ENCODE measurements at regions not wholly inside any gene's neighbourhood (a gene's known extent, or its start where the extent isn't known, plus 50 kb on each side); places are given as distances from the start of the nearest gene placed in this dataset.

DNA sequence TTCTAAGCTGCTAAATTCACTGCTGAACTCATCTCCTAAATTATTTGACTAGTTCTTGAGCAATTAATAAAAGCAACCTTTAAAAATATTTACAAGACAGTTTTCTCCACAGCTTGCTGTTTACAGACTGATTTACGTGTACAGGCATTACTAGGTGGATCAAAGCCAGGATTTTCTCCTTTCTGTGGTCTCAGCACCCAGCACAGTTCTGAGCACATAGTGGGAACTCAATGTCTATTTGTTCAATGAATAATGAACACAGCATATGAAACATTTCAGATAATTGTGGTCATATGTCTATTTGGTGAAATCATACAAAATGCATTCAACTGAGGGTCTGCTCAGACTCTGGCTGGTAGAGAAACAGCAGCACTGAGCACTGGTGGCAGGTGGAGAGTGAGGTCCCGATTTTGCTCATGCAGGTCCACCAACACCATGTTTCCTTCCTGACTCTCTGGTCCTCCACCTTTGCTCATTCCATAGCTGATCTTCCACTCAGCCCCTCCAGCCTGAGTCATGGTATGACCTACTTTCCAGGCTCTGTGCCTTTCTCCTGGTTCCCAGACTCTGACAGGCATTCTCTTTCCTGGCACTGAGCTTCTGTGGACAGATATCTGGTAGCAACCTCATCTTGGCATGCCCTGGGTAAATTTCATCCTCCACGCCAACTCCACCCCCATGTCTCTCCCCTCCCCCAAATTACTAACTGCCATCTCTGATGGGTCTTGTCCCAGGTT lies 311.3 kb downstream of the TGFB2 start:
- Histone ChIP-seq H3K36me3 (replicated peaks in 1 of 2; ENCODE audit: control insufficient read depth in 1 of 2, insufficient read depth in 2 of 2, low read length in 2 of 2) (no peaks in the 10 kb centered on the region), H3K4me3 (replicated peaks in 1 of 3; ENCODE audit: insufficient read depth in 1 of 3, low read depth in 2 of 3, low read length in 3 of 3) (no peak overlapping the region), H3K9me3 (ENCODE audit: low read length) (no peaks in the 10 kb centered on the region), H2AFZ (ENCODE audit: low read length) (no peak overlapping the region), H3K9ac (ENCODE audit: insufficient read depth, low read depth, low read length) (no peak overlapping the region), H3K4me2 (ENCODE audit: low read depth, low read length) (no peak overlapping the region), H3K79me2 (ENCODE audit: insufficient read depth, low read length) (no peaks in the 10 kb centered on the region), H4K20me1 (ENCODE audit: insufficient read depth, low read length) (no peaks in the 10 kb centered on the region), H3K27me3 (ENCODE audit: control insufficient read depth in 1 of 2, insufficient read depth in 2 of 2, low read length in 2 of 2) (no peaks in the 10 kb centered on the region), H3K27ac (ENCODE audit: extremely low read length, insufficient read depth, low read length) (no peak overlapping the region), H3K4me1 (ENCODE audit: insufficient read depth, low read length) (no peaks in the 10 kb centered on the region)
- ChIA-PET CTCF (ENCODE audit: low intra/inter-chr PET ratio, low total read pairs) (no interaction called here), POLR2A (no interaction called here)
- intact Hi-C loops (cut with micrococcal nuclease; ENCODE audit: unreplicated experiment): no loop called here
- in situ Hi-C loops (cut with HindIII; ENCODE audit: extremely low pct_ligation_motif_present, low pct_unique_long_range_greater_than_20kb): no loop called here
- BruUV-seq (replicated peaks): no TSS peak
- WGBS (ENCODE audit: low lambda C conversion rate): 14% methylated on average over 3 of the region's 3 CpGs
- ATAC-seq (no peak), DNase-seq (ENCODE audit: low spot score) (no peak), FAIRE-seq (no peak)
- TF ChIP-seq ZNF3 (CRISPR knock-in tag; IDR thresholded peaks at IDR 0.05) (no peak), HBP1 (CRISPR knock-in tag; IDR thresholded peaks at IDR 0.05; ENCODE audit: low read depth) (no peak), ZBTB20 (CRISPR knock-in tag; IDR thresholded peaks at IDR 0.05; ENCODE audit: borderline replicate concordance, low read depth) (no peak), GLMP (CRISPR knock-in tag; IDR thresholded peaks at IDR 0.05; ENCODE audit: borderline replicate concordance) (no peak), ZBED4 (CRISPR knock-in tag; IDR thresholded peaks at IDR 0.05; ENCODE audit: borderline replicate concordance) (no peak), SIX4 (CRISPR knock-in tag; IDR thresholded peaks at IDR 0.05) (no peak), ZNF781 (CRISPR knock-in tag; IDR thresholded peaks at IDR 0.05; ENCODE audit: borderline replicate concordance, not compliant biosample characterization) (no peak), ZNF816 (CRISPR knock-in tag; IDR thresholded peaks at IDR 0.05; ENCODE audit: borderline replicate concordance) (no peak)

Data from HepG2 (cell line).